GM23338 (cell line): ENCODE measurements at regions not wholly inside any gene's neighbourhood (a gene's known extent, or its start where the extent isn't known, plus 50 kb on each side); places are given as distances from the start of the nearest gene placed in this dataset.

ENCODE experiments used
- ATAC-seq: fragments of 200-7000 bp; cut with Tn5 transposase; 3 replicates; pipeline ENCODE4 v1.9.1; 2020
- DNase-seq: peaks from one replicate; pipeline ENCODE4 v3.0.0-alpha.2; 2015; ENCODE audit warnings: low spot score
- H2AFZ ChIP-seq: fragments of 200-600 bp; sonication (generic); 2 replicates; pipeline ENCODE4 v1.8.0; 2016; ENCODE audit warnings: antibody characterized with exemption, mild to moderate bottlenecking, moderate library complexity
- H3F3A ChIP-seq: fragments of 200-600 bp; sonication (generic); replicated peaks from 2 replicates; pipeline ENCODE4 v1.8.0; 2017; ENCODE audit warnings: antibody characterized with exemption, mixed run types, low read depth
- H3K27ac ChIP-seq: fragments of 200-600 bp; sonication (generic); 2 replicates; pipeline ENCODE4 v1.6.1; 2016; ENCODE audit warnings: low read depth
- H3K27me3 ChIP-seq: fragments of 200-600 bp; sonication (generic); 2 replicates; pipeline ENCODE4 v1.8.0; 2016; ENCODE audit warnings: mild to moderate bottlenecking, mixed run types, moderate library complexity; ENCODE audit not compliant: insufficient read depth
- H3K36me3 ChIP-seq: fragments of 200-600 bp; sonication (generic); 2 replicates; pipeline ENCODE4 v1.8.0; 2016; ENCODE audit warnings: mild to moderate bottlenecking; ENCODE audit not compliant: insufficient read depth
- H3K4me1 ChIP-seq: fragments of 200-600 bp; sonication (generic); 2 replicates; pipeline ENCODE4 v1.8.0; 2016; ENCODE audit warnings: mild to moderate bottlenecking, moderate library complexity; ENCODE audit not compliant: insufficient read depth
- H3K4me2 ChIP-seq: fragments of 200-600 bp; sonication (generic); 2 replicates; pipeline ENCODE4 v1.7.1; 2017; ENCODE audit warnings: mixed run types
- H3K4me3 ChIP-seq: fragments of 200-600 bp; sonication (generic); 2 replicates; pipeline ENCODE4 v1.6.1; 2016; ENCODE audit warnings: mixed run types
- H3K79me2 ChIP-seq: fragments of 200-600 bp; sonication (generic); replicated peaks from 2 replicates; pipeline ENCODE4 v1.8.0; 2017; ENCODE audit warnings: mild to moderate bottlenecking; ENCODE audit not compliant: insufficient read depth
- H3K9me2 ChIP-seq: fragments of 200-600 bp; sonication (generic); 2 replicates; pipeline ENCODE4 v1.8.0; 2017; ENCODE audit not compliant: insufficient read depth
- H4K20me1 ChIP-seq: fragments of 200-600 bp; sonication (generic); replicated peaks from 2 replicates; pipeline ENCODE4 v1.8.0; 2017; ENCODE audit warnings: mild to moderate bottlenecking; ENCODE audit not compliant: insufficient read depth
- H3K27ac Mint-ChIP-seq: 2 replicates; pipeline ENCODE4 v1.8.0; 2020; ENCODE audit warnings: inconsistent platforms, mild to moderate bottlenecking, moderate library complexity, mixed read lengths
- H3K27me3 Mint-ChIP-seq: 3 replicates; pipeline ENCODE4 v1.8.0; 2022; ENCODE audit warnings: low read depth, mild to moderate bottlenecking, moderate library complexity, mixed read lengths, inconsistent platforms; ENCODE audit not compliant: insufficient read depth, poor library complexity
- H3K36me3 Mint-ChIP-seq: 3 replicates; pipeline ENCODE4 v1.8.0; 2021; ENCODE audit warnings: low read depth, mild to moderate bottlenecking, inconsistent platforms, moderate library complexity, mixed read lengths
- H3K4me1 Mint-ChIP-seq: 3 replicates; pipeline ENCODE4 v1.8.0; 2020; ENCODE audit warnings: mild to moderate bottlenecking, inconsistent platforms, mixed read lengths
- H3K4me3 Mint-ChIP-seq: 3 replicates; pipeline ENCODE4 v1.8.0; 2021; ENCODE audit warnings: moderate library complexity, mild to moderate bottlenecking, inconsistent platforms, mixed read lengths
- H3K9me3 Mint-ChIP-seq: 3 replicates; pipeline ENCODE4 v1.8.0; 2020; ENCODE audit warnings: moderate library complexity, mild to moderate bottlenecking, inconsistent platforms, mixed read lengths
- CTCF ChIP-seq, 2 experiments: fragments of 200-600 bp in 1 of 2; sonication (generic) in 1 of 2; conservative IDR thresholded peaks; 2 replicates each; pipeline versions ENCODE4 v1.5.1 to v1.6.1; 2016 to 2017; ENCODE audit warnings: antibody characterized with exemption in 2 of 2, low read depth in 2 of 2, mild to moderate bottlenecking in 2 of 2, moderate library complexity in 1 of 2
- EZH2 ChIP-seq: fragments of 200-600 bp; sonication (generic); IDR thresholded peaks from one replicate; pipeline ENCODE4 v1.8.0; 2017; ENCODE audit warnings: antibody characterized with exemption, mild to moderate bottlenecking, low read depth; ENCODE audit not compliant: unreplicated experiment
- POLR2AphosphoS5 ChIP-seq: IDR thresholded peaks from 2 replicates; pipeline ENCODE4 v1.6.1; 2016; ENCODE audit warnings: antibody characterized with exemption, low read depth
- REST ChIP-seq: IDR thresholded peaks from one replicate; pipeline ENCODE4 v1.6.1; 2018; ENCODE audit warnings: antibody characterized with exemption; ENCODE audit not compliant: unreplicated experiment
- ZNF114 ChIP-seq: fragments of 250-450 bp; sonication (Bioruptor Pico); IDR thresholded peaks from 2 replicates; pipeline ENCODE4 v1.5.0; 2020; ENCODE audit warnings: mild to moderate bottlenecking, moderate library complexity
- ZNF462 ChIP-seq: fragments of 250-450 bp; sonication (Bioruptor Pico); IDR thresholded peaks from 2 replicates; pipeline ENCODE4 v1.5.0; 2020; ENCODE audit warnings: mild to moderate bottlenecking, moderate library complexity

- Mint-ChIP-seq H3K27me3 (no peaks in the 10 kb centered on the region), H3K4me3 (no peak overlapping the region)
- no peak for ATAC-seq
Observed at GRCh38 chr7:31423994-31424393, 83.5 kb upstream of the NEUROD6 start.

GRCh38 chr7:31432176-31432575, 81.7 kb upstream of the ITPRID1 start:
- H4K20me1 ChIP-seq: no peaks in the 10 kb centered on the region
- H3K36me3 Mint-ChIP-seq: no peaks in the 10 kb centered on the region
- no peak overlapping the region for H2AFZ ChIP-seq
- peaks cover 19% of the 10 kb centered on the region for H3K9me2 ChIP-seq
- H3K27me3 Mint-ChIP-seq: no peaks in the 10 kb centered on the region
- DNase-seq (no peak), ATAC-seq (no peak)
- no peak overlapping the region for H3K4me3 ChIP-seq
- H3F3A ChIP-seq: no peaks in the 10 kb centered on the region
- no peaks in the 10 kb centered on the region for H3K27me3 ChIP-seq
- H3K27ac ChIP-seq: no peak overlapping the region
- no peaks in the 10 kb centered on the region for H3K4me1 ChIP-seq
- no peak overlapping the region for H3K4me2 ChIP-seq
- no peak overlapping the region for H3K27ac Mint-ChIP-seq
- no peak overlapping the region for H3K4me3 Mint-ChIP-seq
- no peaks in the 10 kb centered on the region for H3K79me2 ChIP-seq
- no peaks in the 10 kb centered on the region for H3K36me3 ChIP-seq
- no peaks in the 10 kb centered on the region for H3K9me3 Mint-ChIP-seq
- H3K4me1 Mint-ChIP-seq: no peaks in the 10 kb centered on the region
- TF ChIP-seq EZH2: no peak
- no peak for TF ChIP-seq ZNF462 (CRISPR knock-in tag)
- TF ChIP-seq CTCF (conservative IDR thresholded peaks at IDR 0.05; ENCODE audit: low read depth in 2 of 2): no peak
- no peak for TF ChIP-seq POLR2AphosphoS5

More at GRCh38 chr7:31423994-31424393, 83.5 kb upstream of the NEUROD6 start:
- Histone ChIP-seq H3F3A (no peaks in the 10 kb centered on the region), H3K4me2 (no peak overlapping the region), H2AFZ (no peak overlapping the region), H3K4me3 (no peak overlapping the region), H3K27me3 (no peaks in the 10 kb centered on the region), H3K36me3 (no peaks in the 10 kb centered on the region), H3K4me1 (no peaks in the 10 kb centered on the region), H3K79me2 (no peaks in the 10 kb centered on the region), H3K9me2 (peaks cover 6% of the 10 kb centered on the region; the same call in 1 of the 2 replicates), H3K27ac (no peak overlapping the region), H4K20me1 (no peaks in the 10 kb centered on the region)
- no peak overlapping the region for H3K27ac Mint-ChIP-seq
- H3K4me1 Mint-ChIP-seq: peaks cover 4% of the 10 kb centered on the region; the same call in 1 of the 3 replicates
- no peak for TF ChIP-seq REST
- TF ChIP-seq ZNF114: no peak
- no peaks in the 10 kb centered on the region for H3K36me3 Mint-ChIP-seq
- no peaks in the 10 kb centered on the region for H3K9me3 Mint-ChIP-seq
- no peak for DNase-seq
